SK-N-SH (cell line): ENCODE measurements at regions not wholly inside any gene's neighbourhood (a gene's known extent, or its start where the extent isn't known, plus 50 kb on each side); places are given as distances from the start of the nearest gene placed in this dataset.

Experiments
- CTCF ChIA-PET: fragments of 300-600, 350-600 bp; formaldehyde crosslinking; extraction: SDS; loops from one replicate; lab custom pipeline; 2021; lab: Yijun Ruan, JAX
- POLR2A ChIA-PET: fragments of 350-600 bp; sonication (Branson Sonifier 250); formaldehyde crosslinking; extraction: SDS; loops from one replicate; lab custom pipeline; 2020; ENCODE audit warnings: antibody characterized with exemption, inconsistent platforms; lab: Yijun Ruan, JAX
- DNase-seq: peaks from one replicate; pipeline ENCODE4 v3.0.0; 2012
- H2AFZ ChIP-seq: fragments of 200-600 bp; sonication (generic); 2 replicates; pipeline ENCODE4 v1.8.1; 2016; ENCODE audit warnings: antibody characterized with exemption, mild to moderate bottlenecking, low read depth
- H3F3A ChIP-seq: fragments of 200-600 bp; sonication (generic); replicated peaks from 2 replicates; pipeline ENCODE3; 2016; ENCODE audit warnings: antibody characterized with exemption, mild to moderate bottlenecking; ENCODE audit not compliant: insufficient read depth
- H3K27ac ChIP-seq, 2 experiments: fragments of 200-500 bp in 1 of 2; fragments of 200-600 bp in 1 of 2; sonication (Bioruptor generic) in 1 of 2; sonication (generic), shearing (Covaris generic) in 1 of 2; 2 replicates each; pipeline versions ENCODE4 v1.5.1 to v1.6.1; 2014 to 2016; ENCODE audit warnings: low read depth in 2 of 2, inconsistent platforms in 1 of 2, low read length in 1 of 2, mild to moderate bottlenecking in 1 of 2, mixed read lengths in 1 of 2
- H3K27me3 ChIP-seq: fragments of 200-600 bp; sonication (generic), shearing (Covaris generic); 2 replicates; pipeline ENCODE4 v1.6.1; 2016; ENCODE audit warnings: mixed run types; ENCODE audit not compliant: insufficient read depth
- H3K36me3 ChIP-seq, 2 experiments: fragments of 200-500 bp in 1 of 2; fragments of 200-600 bp in 1 of 2; sonication (Bioruptor generic) in 1 of 2; sonication (generic) in 1 of 2; replicated peaks in 1 of 2; 2 replicates each; pipeline versions ENCODE3 to v1.5.1; 2014 to 2016; ENCODE audit warnings: low read length in 1 of 2, mild to moderate bottlenecking in 1 of 2; ENCODE audit not compliant: insufficient read depth in 2 of 2, control insufficient read depth in 1 of 2
- H3K4me1 ChIP-seq, 2 experiments: fragments of 200-500 bp in 1 of 2; fragments of 200-600 bp in 1 of 2; sonication (Bioruptor generic) in 1 of 2; sonication (generic), shearing (Covaris generic) in 1 of 2; 2 replicates each; pipeline versions ENCODE4 v1.5.1 to v1.6.1; 2014 to 2016; ENCODE audit warnings: low read depth in 1 of 2, low read length in 1 of 2, mixed run types in 1 of 2; ENCODE audit not compliant: insufficient read depth in 2 of 2, control insufficient read depth in 1 of 2
- H3K4me2 ChIP-seq: fragments of 200-600 bp; sonication (generic), shearing (Covaris generic); 2 replicates; pipeline ENCODE4 v1.6.1; 2017; ENCODE audit warnings: mixed run types
- H3K4me3 ChIP-seq, 2 experiments: fragments of 200-500 bp in 1 of 2; fragments of 200-600 bp in 1 of 2; sonication (Bioruptor generic) in 1 of 2; sonication (generic), shearing (Covaris generic) in 1 of 2; 2 replicates each; pipeline versions ENCODE4 v1.5.1 to v1.8.1; 2014 to 2016; ENCODE audit warnings: low read depth in 2 of 2, inconsistent platforms in 1 of 2, low read length in 1 of 2, mild to moderate bottlenecking in 1 of 2, mixed read lengths in 1 of 2, moderate library complexity in 1 of 2
- H3K79me2 ChIP-seq: fragments of 200-600 bp; sonication (generic); 2 replicates; pipeline ENCODE4 v1.8.1; 2017; ENCODE audit warnings: mild to moderate bottlenecking; ENCODE audit not compliant: insufficient read depth
- H3K9ac ChIP-seq: fragments of 200-600 bp; sonication (generic); 2 replicates; pipeline ENCODE4 v1.6.1; 2017; ENCODE audit warnings: mixed run types
- H3K9me2 ChIP-seq: fragments of 200-600 bp; sonication (generic); 2 replicates; pipeline ENCODE4 v1.6.1; 2017; ENCODE audit warnings: mixed run types
- H3K9me3 ChIP-seq: fragments of 200-600 bp; sonication (generic); 2 replicates; pipeline ENCODE4 v1.6.1; 2017; ENCODE audit warnings: mixed run types, mild to moderate bottlenecking, moderate library complexity
- H4K20me1 ChIP-seq: fragments of 200-600 bp; sonication (generic); 2 replicates; pipeline ENCODE4 v1.6.1; 2017; ENCODE audit warnings: mild to moderate bottlenecking, mixed run types; ENCODE audit not compliant: insufficient read depth
- ELF1 ChIP-seq: IDR thresholded peaks from 2 replicates; pipeline ENCODE4 v1.4.0; 2012
- EP300 ChIP-seq, 2 experiments: IDR thresholded peaks; 2 replicates each; pipeline versions ENCODE4 v1.4.0 to v1.6.1; 2012; ENCODE audit warnings: borderline replicate concordance in 1 of 2, low read depth in 1 of 2, low read length in 1 of 2
- EZH2phosphoT487 ChIP-seq: fragments of 200-600 bp; sonication (generic); IDR thresholded peaks from 2 replicates; pipeline ENCODE4 v1.6.1; 2017; ENCODE audit warnings: low read depth, mixed run types, mild to moderate bottlenecking, antibody characterized with exemption, moderate library complexity, borderline replicate concordance
- FOSL2 ChIP-seq: IDR thresholded peaks from 2 replicates; pipeline ENCODE4 v1.4.0; 2012; ENCODE audit warnings: low read depth, mild to moderate bottlenecking, moderate library complexity, borderline replicate concordance
- GABPA ChIP-seq: IDR thresholded peaks from 2 replicates; pipeline ENCODE4 v1.4.0; 2012; ENCODE audit warnings: low read depth, mild to moderate bottlenecking
- GATA2 ChIP-seq: sonication (generic); formaldehyde crosslinking; IDR thresholded peaks from 2 replicates; pipeline ENCODE4 v1.5.0; 2020; ENCODE audit warnings: mild to moderate bottlenecking, missing genetic modification reagents
- JUND ChIP-seq: IDR thresholded peaks from 2 replicates; pipeline ENCODE4 v1.4.0; 2012
- MEF2A ChIP-seq: IDR thresholded peaks from 2 replicates; pipeline ENCODE4 v1.4.0; 2012; ENCODE audit warnings: low read depth, borderline replicate concordance
- MXI1 ChIP-seq: IDR thresholded peaks from 2 replicates; pipeline ENCODE4 v1.6.1; 2012; ENCODE audit warnings: mild to moderate bottlenecking, low read depth, low read length, improper control_type of control experiment
- NFIC ChIP-seq: IDR thresholded peaks from 2 replicates; pipeline ENCODE4 v1.4.0; 2012; ENCODE audit warnings: borderline replicate concordance
- NRF1 ChIP-seq: IDR thresholded peaks from 2 replicates; pipeline ENCODE4 v1.6.1; 2012; ENCODE audit warnings: low read depth, mild to moderate bottlenecking, low read length
- RAD21 ChIP-seq: IDR thresholded peaks from 2 replicates; pipeline ENCODE4 v1.6.1; 2012; ENCODE audit warnings: mild to moderate bottlenecking, low read length
- RCOR1 ChIP-seq: fragments of 150-350 bp; IDR thresholded peaks from 2 replicates; pipeline ENCODE4 v1.6.1; 2017; ENCODE audit warnings: antibody characterized with exemption, low read length
- RFX5 ChIP-seq: IDR thresholded peaks from 2 replicates; pipeline ENCODE4 v1.6.1; 2012; ENCODE audit warnings: mild to moderate bottlenecking, improper control_type of control experiment, low read length
- SMC3 ChIP-seq: IDR thresholded peaks from 2 replicates; pipeline ENCODE4 v1.6.1; 2012; ENCODE audit warnings: low read depth, low read length, improper control_type of control experiment
- TAF1 ChIP-seq: IDR thresholded peaks from 2 replicates; pipeline ENCODE4 v1.6.1; 2012; ENCODE audit warnings: low read depth, mild to moderate bottlenecking, low read length, moderate library complexity, borderline replicate concordance
- TCF12 ChIP-seq: IDR thresholded peaks from 2 replicates; pipeline ENCODE4 v1.4.0; 2012
- USF1 ChIP-seq: IDR thresholded peaks from 2 replicates; pipeline ENCODE4 v1.4.0; 2012; ENCODE audit warnings: low read depth, borderline replicate concordance
- YY1 ChIP-seq: IDR thresholded peaks from 2 replicates; pipeline ENCODE4 v1.4.0; 2012; ENCODE audit warnings: low read depth, mild to moderate bottlenecking
- WGBS: methylation state at CpG from one replicate; pipeline ENCODE4 v1.1.6; 2017; ENCODE audit warnings: low lambda C conversion rate; 5-methylcytosine and 5-hydroxymethylcytosine counted together
- TF ChIP-seq, protein P1 (sequence below): fragments of 150-350 bp; IDR thresholded peaks from 2 replicates; pipeline ENCODE4 v1.6.1; 2017; ENCODE audit warnings: antibody characterized with exemption, low read length, low read depth, borderline replicate concordance
- TF ChIP-seq, protein P2 (sequence below): IDR thresholded peaks from 2 replicates; pipeline ENCODE4 v1.4.0; 2012; ENCODE audit warnings: low read depth
- TF ChIP-seq, protein P3 (sequence below): IDR thresholded peaks from 2 replicates; pipeline ENCODE4 v1.4.0; 2012; ENCODE audit warnings: low read depth, borderline replicate concordance

DNA sequence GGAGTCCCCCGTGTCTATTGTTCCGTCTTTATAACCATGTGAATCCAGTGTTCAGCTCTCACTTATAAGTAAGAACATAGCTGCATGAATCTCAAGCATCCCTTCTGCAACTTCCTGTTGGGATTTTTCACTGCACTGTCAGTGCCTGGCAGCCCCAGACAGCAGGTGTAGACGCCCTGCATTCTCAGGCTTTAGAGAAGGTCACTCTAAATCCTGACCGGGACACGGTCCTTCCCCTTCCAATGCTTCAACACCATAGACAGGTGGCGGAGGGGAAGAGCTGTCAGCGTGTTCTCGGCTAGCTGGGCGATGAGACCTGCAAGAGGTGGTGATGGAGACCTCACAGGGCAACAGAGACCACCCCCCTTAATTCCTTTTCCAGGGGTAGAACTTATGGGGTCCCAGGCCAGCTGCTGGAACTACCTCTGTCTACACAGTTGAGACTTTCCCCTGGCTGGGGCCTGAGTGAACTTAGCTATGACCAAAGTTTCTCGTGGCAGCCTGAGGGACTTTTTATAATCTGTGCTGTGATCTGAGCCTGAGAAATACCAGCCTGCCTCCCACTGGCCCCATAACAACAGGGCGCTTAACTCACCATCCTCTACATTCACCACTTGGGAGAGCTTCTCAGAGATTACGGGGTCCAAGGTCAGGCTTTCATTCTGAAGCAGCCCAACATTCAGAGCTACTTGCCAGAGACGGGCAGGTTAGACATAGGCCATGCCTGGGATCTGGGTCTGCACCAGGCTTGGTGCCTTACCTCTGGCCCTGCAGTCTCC lies 143.2 kb upstream of the TNRC6C start:
- CTCF ChIA-PET: interaction anchor here (0.6 to 4.7 kb wide), 23 partner anchors 8 to 276 kb away, joined by 3 to 45 read pairs (median 4); no protein-coding TSS in a partner anchor

GRCh38 chr17:77817953-77818352 lies 140.6 kb upstream of the TNRC6C start:
- Histone ChIP-seq H3K79me2 (no peaks in the 10 kb centered on the region), H3K9ac (no peak overlapping the region), H4K20me1 (no peaks in the 10 kb centered on the region), H3K27me3 (no peaks in the 10 kb centered on the region), H3K9me3 (no peaks in the 10 kb centered on the region), H2AFZ (no peak overlapping the region), H3K27ac (no peak overlapping the region), H3K36me3 (no peaks in the 10 kb centered on the region), H3K4me1 (peaks cover 0 to 12% of the 10 kb centered on the region in 2 experiments; a peak in 1 of 4 replicates), H3K4me3 (no peak overlapping the region), H3K4me2 (no peak overlapping the region), H3F3A (no peaks in the 10 kb centered on the region), H3K9me2 (no peaks in the 10 kb centered on the region)
- ChIA-PET POLR2A (interaction anchor here (1.6 kb wide), 1 partner anchor 140 kb away, joined by 3 read pairs; the partner anchor contains the start of gene TNRC6C), CTCF (interaction anchor here (0.8 to 2.2 kb wide), 4 partner anchors 10 to 388 kb away, joined by 3 to 7 read pairs (median 4); no protein-coding TSS in a partner anchor)
- DNase-seq: no peak
- 51% methylated on average over 4 of the region's 4 CpGs for WGBS
- TF ChIP-seq SMC3: no peak
- TF ChIP-seq, protein P1, sequence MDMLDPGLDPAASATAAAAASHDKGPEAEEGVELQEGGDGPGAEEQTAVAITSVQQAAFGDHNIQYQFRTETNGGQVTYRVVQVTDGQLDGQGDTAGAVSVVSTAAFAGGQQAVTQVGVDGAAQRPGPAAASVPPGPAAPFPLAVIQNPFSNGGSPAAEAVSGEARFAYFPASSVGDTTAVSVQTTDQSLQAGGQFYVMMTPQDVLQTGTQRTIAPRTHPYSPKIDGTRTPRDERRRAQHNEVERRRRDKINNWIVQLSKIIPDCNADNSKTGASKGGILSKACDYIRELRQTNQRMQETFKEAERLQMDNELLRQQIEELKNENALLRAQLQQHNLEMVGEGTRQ: no peak
- no peak for TF ChIP-seq MXI1
- no peak for TF ChIP-seq USF1
- TF ChIP-seq NRF1: no peak
- no peak for TF ChIP-seq EZH2phosphoT487
- TF ChIP-seq, protein P2, sequence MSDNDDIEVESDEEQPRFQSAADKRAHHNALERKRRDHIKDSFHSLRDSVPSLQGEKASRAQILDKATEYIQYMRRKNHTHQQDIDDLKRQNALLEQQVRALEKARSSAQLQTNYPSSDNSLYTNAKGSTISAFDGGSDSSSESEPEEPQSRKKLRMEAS: no peak
- no peak for TF ChIP-seq MEF2A
- TF ChIP-seq TAF1: no peak
- TF ChIP-seq EP300 (IDR thresholded peaks at IDR 0.05; ENCODE audit: borderline replicate concordance in 1 of 2, low read depth in 1 of 2, low read length in 1 of 2): no peak

More for the DNA sequence above, 143.2 kb upstream of the TNRC6C start:
- Histone ChIP-seq H3K9me2 (no peaks in the 10 kb centered on the region), H2AFZ (no peak overlapping the region), H3K9ac (no peak overlapping the region), H3K79me2 (no peaks in the 10 kb centered on the region), H3K4me1 (peaks cover 5 to 14% of the 10 kb centered on the region in 2 experiments; a peak in 2 of 4 replicates), H3K9me3 (no peaks in the 10 kb centered on the region), H3K4me2 (no peak overlapping the region), H3F3A (no peaks in the 10 kb centered on the region), H3K4me3 (no peak overlapping the region), H4K20me1 (no peaks in the 10 kb centered on the region), H3K27me3 (no peaks in the 10 kb centered on the region), H3K27ac (no peak overlapping the region), H3K36me3 (no peaks in the 10 kb centered on the region)
- 69% methylated on average over 13 of the region's 13 CpGs for WGBS
- TF ChIP-seq GATA2 (CRISPR knock-in tag) (peak; percentile 71), RFX5 (no peak), TCF12 (no peak), SMC3 (peak; percentile 65), FOSL2 (no peak), YY1 (no peak), EP300 (IDR thresholded peaks at IDR 0.05; ENCODE audit: borderline replicate concordance in 1 of 2, low read depth in 1 of 2, low read length in 1 of 2) (no peak), GABPA (no peak), RAD21 (peak; percentile 76), RCOR1 (peak; percentile 35; the same call in 1 of the 2 replicates), JUND (no peak), NFIC (no peak), ELF1 (no peak)
- TF ChIP-seq, protein P1: no peak
- TF ChIP-seq, protein P3, sequence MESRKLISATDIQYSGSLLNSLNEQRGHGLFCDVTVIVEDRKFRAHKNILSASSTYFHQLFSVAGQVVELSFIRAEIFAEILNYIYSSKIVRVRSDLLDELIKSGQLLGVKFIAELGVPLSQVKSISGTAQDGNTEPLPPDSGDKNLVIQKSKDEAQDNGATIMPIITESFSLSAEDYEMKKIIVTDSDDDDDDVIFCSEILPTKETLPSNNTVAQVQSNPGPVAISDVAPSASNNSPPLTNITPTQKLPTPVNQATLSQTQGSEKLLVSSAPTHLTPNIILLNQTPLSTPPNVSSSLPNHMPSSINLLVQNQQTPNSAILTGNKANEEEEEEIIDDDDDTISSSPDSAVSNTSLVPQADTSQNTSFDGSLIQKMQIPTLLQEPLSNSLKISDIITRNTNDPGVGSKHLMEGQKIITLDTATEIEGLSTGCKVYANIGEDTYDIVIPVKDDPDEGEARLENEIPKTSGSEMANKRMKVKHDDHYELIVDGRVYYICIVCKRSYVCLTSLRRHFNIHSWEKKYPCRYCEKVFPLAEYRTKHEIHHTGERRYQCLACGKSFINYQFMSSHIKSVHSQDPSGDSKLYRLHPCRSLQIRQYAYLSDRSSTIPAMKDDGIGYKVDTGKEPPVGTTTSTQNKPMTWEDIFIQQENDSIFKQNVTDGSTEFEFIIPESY: no peak
- POLR2A ChIA-PET: interaction anchor here (0.6 to 1.9 kb wide), 3 partner anchors 8 to 142 kb away, joined by 3 to 17 read pairs (median 3); partner anchors contain the start of gene TNRC6C
- DNase-seq: peak; percentile 63
